ENCODE measurements at regions not wholly inside any gene's neighbourhood (a gene's known extent, or its start where the extent isn't known, plus 50 kb on each side); places are given as distances from the start of the nearest gene placed in this dataset.

DNA sequence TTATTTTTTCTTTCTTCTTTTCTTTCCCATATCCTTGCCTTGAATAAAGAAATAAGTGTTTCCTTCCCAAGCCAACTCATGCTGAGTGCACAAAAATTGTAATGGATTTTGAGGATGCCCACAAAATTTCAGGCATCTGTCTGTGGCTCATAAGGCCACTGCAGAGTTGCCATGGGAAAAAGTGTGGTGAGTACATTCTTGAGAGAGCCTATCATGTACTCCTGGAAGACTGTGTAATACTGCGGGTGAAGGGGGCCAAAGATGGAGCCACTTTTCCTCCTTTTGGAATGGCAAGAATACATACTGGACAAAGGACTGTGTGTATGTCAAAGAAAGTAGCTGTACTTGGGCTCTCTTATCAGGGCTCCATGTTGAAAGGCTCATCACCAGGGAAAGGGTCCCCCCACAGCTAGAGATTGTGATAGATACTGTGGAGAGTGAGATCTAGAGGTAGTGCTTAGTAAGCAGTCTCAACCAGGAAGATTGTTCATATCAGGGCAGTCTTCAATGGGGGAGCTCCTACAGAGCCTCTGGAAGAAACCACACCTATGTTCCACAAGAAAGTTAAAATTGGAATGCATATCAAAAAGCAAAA lies 341.6 kb upstream of the KCND2 start:
- no peak for DNase-seq (ENCODE audit: low spot score)
- no peaks in the 10 kb centered on the region for H3K27me3 ChIP-seq (ENCODE audit: control insufficient read depth in 4 of 4, insufficient read depth in 4 of 4, low read length in 3 of 4)
- no peak overlapping the region for H3K9ac ChIP-seq (ENCODE audit: low read depth in 1 of 2, low read length in 2 of 2)
- no peak overlapping the region for H3K27ac ChIP-seq (ENCODE audit: low read depth in 1 of 2, low read length in 2 of 2)
- no peak for TF ChIP-seq HNF4A (conservative IDR thresholded peaks at IDR 0.05)
- no peak for TF ChIP-seq GABPA (IDR thresholded peaks at IDR 0.05 in 1 of 2, conservative IDR thresholded peaks at IDR 0.05 in 1 of 2)
- TF ChIP-seq, protein P1, sequence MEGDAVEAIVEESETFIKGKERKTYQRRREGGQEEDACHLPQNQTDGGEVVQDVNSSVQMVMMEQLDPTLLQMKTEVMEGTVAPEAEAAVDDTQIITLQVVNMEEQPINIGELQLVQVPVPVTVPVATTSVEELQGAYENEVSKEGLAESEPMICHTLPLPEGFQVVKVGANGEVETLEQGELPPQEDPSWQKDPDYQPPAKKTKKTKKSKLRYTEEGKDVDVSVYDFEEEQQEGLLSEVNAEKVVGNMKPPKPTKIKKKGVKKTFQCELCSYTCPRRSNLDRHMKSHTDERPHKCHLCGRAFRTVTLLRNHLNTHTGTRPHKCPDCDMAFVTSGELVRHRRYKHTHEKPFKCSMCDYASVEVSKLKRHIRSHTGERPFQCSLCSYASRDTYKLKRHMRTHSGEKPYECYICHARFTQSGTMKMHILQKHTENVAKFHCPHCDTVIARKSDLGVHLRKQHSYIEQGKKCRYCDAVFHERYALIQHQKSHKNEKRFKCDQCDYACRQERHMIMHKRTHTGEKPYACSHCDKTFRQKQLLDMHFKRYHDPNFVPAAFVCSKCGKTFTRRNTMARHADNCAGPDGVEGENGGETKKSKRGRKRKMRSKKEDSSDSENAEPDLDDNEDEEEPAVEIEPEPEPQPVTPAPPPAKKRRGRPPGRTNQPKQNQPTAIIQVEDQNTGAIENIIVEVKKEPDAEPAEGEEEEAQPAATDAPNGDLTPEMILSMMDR (IDR thresholded peaks at IDR 0.05; ENCODE audit: low read depth, low read length, missing input control) = no peak
- no peak for TF ChIP-seq EGR1 (IDR thresholded peaks at IDR 0.05; ENCODE audit: low read depth in 2 of 2)
- H3K4me1 ChIP-seq (ENCODE audit: control insufficient read depth in 4 of 4, insufficient read depth in 4 of 4, low read length in 3 of 4) = no peaks in the 10 kb centered on the region
- WGBS = 91% methylated on average over 1 of the region's 1 CpG
- no peak overlapping the region for H3K4me3 ChIP-seq (ENCODE audit: low read depth in 1 of 3, low read length in 3 of 3)
- no peaks in the 10 kb centered on the region for H3K9me3 ChIP-seq (ENCODE audit: control insufficient read depth in 4 of 4, low read length in 3 of 4)
- no peaks in the 10 kb centered on the region for H3K36me3 ChIP-seq (ENCODE audit: control insufficient read depth in 4 of 4, insufficient read depth in 3 of 4, low read depth in 1 of 4, low read length in 3 of 4)

DNA sequence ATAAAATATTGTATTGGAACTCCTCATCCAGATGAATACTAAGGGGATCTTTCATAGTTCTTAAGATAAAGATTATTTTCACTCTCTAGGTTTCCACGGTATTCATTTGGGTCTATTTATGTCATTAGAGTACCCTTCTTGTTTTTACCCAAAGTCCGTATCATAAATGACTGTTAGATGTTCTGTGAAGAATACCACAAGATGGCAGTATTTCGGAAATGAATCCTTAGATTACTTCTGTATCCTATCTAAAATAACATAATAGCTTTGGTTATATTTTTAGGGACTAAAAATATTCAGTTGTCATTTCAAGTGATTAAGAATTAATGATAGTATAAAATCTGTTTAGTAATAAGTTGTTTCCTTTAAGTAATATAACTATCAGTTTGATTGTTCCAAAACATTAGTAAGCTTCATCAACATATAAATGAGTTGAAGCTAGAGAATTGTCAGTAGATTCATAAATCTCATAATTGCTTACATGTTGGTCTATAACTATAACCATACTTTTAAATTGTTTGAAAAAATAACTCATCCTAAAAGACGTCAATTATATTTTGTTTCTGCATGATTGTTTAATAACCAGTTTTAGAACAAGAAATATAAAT lies 337.5 kb upstream of the KCND2 start:
- no peaks in the 10 kb centered on the region for H3K4me1 ChIP-seq (ENCODE audit: control insufficient read depth in 4 of 4, insufficient read depth in 4 of 4, low read length in 3 of 4)
- H3K9ac ChIP-seq (ENCODE audit: low read depth in 1 of 2, low read length in 2 of 2) = no peak overlapping the region
- H3K27me3 ChIP-seq (ENCODE audit: control insufficient read depth in 4 of 4, insufficient read depth in 4 of 4, low read length in 3 of 4) = peaks cover 0 to 5% (median 0%) of the 10 kb centered on the region in 4 donors
- no peak overlapping the region for H3K27ac ChIP-seq (ENCODE audit: low read depth in 1 of 2, low read length in 2 of 2)
- TF ChIP-seq, protein P1 (IDR thresholded peaks at IDR 0.05; ENCODE audit: low read depth, low read length, missing input control) = peak; percentile 37
- peak; percentile 60 to 67 for TF ChIP-seq RAD21 (IDR thresholded peaks at IDR 0.05)
- TF ChIP-seq, protein P2, sequence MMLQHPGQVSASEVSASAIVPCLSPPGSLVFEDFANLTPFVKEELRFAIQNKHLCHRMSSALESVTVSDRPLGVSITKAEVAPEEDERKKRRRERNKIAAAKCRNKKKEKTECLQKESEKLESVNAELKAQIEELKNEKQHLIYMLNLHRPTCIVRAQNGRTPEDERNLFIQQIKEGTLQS (IDR thresholded peaks at IDR 0.05) = no peak
- no peak for DNase-seq (ENCODE audit: low spot score)
- no peaks in the 10 kb centered on the region for H3K36me3 ChIP-seq (ENCODE audit: control insufficient read depth in 4 of 4, insufficient read depth in 3 of 4, low read depth in 1 of 4, low read length in 3 of 4)
- H3K9me3 ChIP-seq (ENCODE audit: control insufficient read depth in 4 of 4, low read length in 3 of 4) = no peaks in the 10 kb centered on the region
- H3K4me3 ChIP-seq (ENCODE audit: low read depth in 1 of 3, low read length in 3 of 3) = no peak overlapping the region
- 14% methylated on average over 4 of the region's 4 CpGs for WGBS

DNA sequence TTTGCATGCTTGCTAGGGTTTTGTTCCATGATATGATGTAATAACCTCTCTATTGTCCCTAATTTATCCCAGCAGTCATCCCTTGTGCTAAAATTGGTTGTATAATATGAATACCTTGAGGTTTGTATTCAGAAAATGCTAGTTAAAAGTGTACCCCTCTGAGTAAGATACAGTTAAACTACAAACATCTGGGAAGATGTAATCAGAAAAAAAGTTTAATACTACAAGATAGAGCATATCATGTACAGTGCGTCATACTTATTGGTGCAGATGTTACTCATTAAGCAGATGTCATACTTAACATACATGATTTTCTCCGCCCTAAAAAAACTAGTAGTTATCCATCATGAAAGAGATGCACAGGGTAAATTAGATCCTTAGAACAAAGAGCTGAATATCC lies 336.1 kb upstream of the KCND2 start:
- Histone ChIP-seq H3K27me3 (ENCODE audit: control insufficient read depth in 4 of 4, insufficient read depth in 4 of 4, low read length in 3 of 4) (peaks cover 0 to 5% (median 0%) of the 10 kb centered on the region in 4 donors), H3K4me1 (ENCODE audit: control insufficient read depth in 4 of 4, insufficient read depth in 4 of 4, low read length in 3 of 4) (no peaks in the 10 kb centered on the region), H3K9ac (ENCODE audit: low read depth in 1 of 2, low read length in 2 of 2) (no peak overlapping the region), H3K9me3 (ENCODE audit: control insufficient read depth in 4 of 4, low read length in 3 of 4) (no peaks in the 10 kb centered on the region), H3K27ac (ENCODE audit: low read depth in 1 of 2, low read length in 2 of 2) (no peak overlapping the region), H3K4me3 (ENCODE audit: low read depth in 1 of 3, low read length in 3 of 3) (no peak overlapping the region), H3K36me3 (ENCODE audit: control insufficient read depth in 4 of 4, insufficient read depth in 3 of 4, low read depth in 1 of 4, low read length in 3 of 4) (no peaks in the 10 kb centered on the region)
- WGBS = 69% methylated on average over 2 of the region's 2 CpGs
- no peak for DNase-seq (ENCODE audit: low spot score)
- TF ChIP-seq TAF1 (conservative IDR thresholded peaks at IDR 0.05) (no peak), FOXA1 (IDR thresholded peaks at IDR 0.05) (no peak), FOXA2 (IDR thresholded peaks at IDR 0.05) (no peak), JUND (IDR thresholded peaks at IDR 0.05) (no peak), GABPA (IDR thresholded peaks at IDR 0.05 in 1 of 2, conservative IDR thresholded peaks at IDR 0.05 in 1 of 2) (no peak), HNF4A (conservative IDR thresholded peaks at IDR 0.05) (no peak), RAD21 (IDR thresholded peaks at IDR 0.05) (no peak), HNF4G (IDR thresholded peaks at IDR 0.05) (no peak), EGR1 (IDR thresholded peaks at IDR 0.05; ENCODE audit: low read depth in 2 of 2) (no peak)
- TF ChIP-seq, protein P2 (IDR thresholded peaks at IDR 0.05) = no peak
- TF ChIP-seq, protein P3, sequence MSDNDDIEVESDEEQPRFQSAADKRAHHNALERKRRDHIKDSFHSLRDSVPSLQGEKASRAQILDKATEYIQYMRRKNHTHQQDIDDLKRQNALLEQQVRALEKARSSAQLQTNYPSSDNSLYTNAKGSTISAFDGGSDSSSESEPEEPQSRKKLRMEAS (IDR thresholded peaks at IDR 0.05) = no peak
- TF ChIP-seq, protein P1 (IDR thresholded peaks at IDR 0.05; ENCODE audit: low read depth, low read length, missing input control) = no peak
- TF ChIP-seq, protein P4, sequence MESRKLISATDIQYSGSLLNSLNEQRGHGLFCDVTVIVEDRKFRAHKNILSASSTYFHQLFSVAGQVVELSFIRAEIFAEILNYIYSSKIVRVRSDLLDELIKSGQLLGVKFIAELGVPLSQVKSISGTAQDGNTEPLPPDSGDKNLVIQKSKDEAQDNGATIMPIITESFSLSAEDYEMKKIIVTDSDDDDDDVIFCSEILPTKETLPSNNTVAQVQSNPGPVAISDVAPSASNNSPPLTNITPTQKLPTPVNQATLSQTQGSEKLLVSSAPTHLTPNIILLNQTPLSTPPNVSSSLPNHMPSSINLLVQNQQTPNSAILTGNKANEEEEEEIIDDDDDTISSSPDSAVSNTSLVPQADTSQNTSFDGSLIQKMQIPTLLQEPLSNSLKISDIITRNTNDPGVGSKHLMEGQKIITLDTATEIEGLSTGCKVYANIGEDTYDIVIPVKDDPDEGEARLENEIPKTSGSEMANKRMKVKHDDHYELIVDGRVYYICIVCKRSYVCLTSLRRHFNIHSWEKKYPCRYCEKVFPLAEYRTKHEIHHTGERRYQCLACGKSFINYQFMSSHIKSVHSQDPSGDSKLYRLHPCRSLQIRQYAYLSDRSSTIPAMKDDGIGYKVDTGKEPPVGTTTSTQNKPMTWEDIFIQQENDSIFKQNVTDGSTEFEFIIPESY (IDR thresholded peaks at IDR 0.05) = no peak

All from liver (tissue), 8 donors.